Mesenchymal stem cell (in vitro differentiated cells and primary cell): ENCODE measurements at regions not wholly inside any gene's neighbourhood (a gene's known extent, or its start where the extent isn't known, plus 50 kb on each side); places are given as distances from the start of the nearest gene placed in this dataset.
A peak's percentile ranks its signal among the peaks of the same experiment; 100 is the strongest.

ENCODE experiments used
- DNase-seq: peaks from one replicate; pipeline ENCODE4 v3.0.0-alpha.2; 2013
- H2AFZ ChIP-seq: one replicate; pipeline ENCODE4 v1.6.1; 2013; ENCODE audit warnings: low read depth, mild to moderate bottlenecking, control low read depth, inconsistent platforms, low read length, moderate library complexity
- H2AK5ac ChIP-seq: 2 replicates; pipeline ENCODE4 v1.6.1; 2013; ENCODE audit warnings: low read length, moderate library complexity, mild to moderate bottlenecking, inconsistent platforms; ENCODE audit not compliant: severe bottlenecking
- H2BK120ac ChIP-seq: one replicate; pipeline ENCODE4 v1.6.1; 2013; ENCODE audit warnings: low read depth, mild to moderate bottlenecking, inconsistent platforms, low read length, moderate library complexity
- H2BK12ac ChIP-seq, 2 experiments: one replicate each; pipeline ENCODE4 v1.6.1; 2013; ENCODE audit warnings: inconsistent platforms in 2 of 2, low read length in 2 of 2, mild to moderate bottlenecking in 2 of 2, moderate library complexity in 2 of 2, control low read depth in 1 of 2
- H2BK15ac ChIP-seq: one replicate; pipeline ENCODE4 v1.6.1; 2013; ENCODE audit warnings: mild to moderate bottlenecking, low read depth, inconsistent platforms; ENCODE audit not compliant: poor library complexity, severe bottlenecking
- H2BK5ac ChIP-seq: 2 replicates; pipeline ENCODE4 v1.6.1; 2013; ENCODE audit warnings: low read depth, mild to moderate bottlenecking, low read length, control low read depth, inconsistent platforms; ENCODE audit not compliant: poor library complexity, severe bottlenecking
- H3K14ac ChIP-seq, 2 experiments: one replicate each; pipeline ENCODE4 v1.6.1; 2013; ENCODE audit warnings: inconsistent platforms in 2 of 2, low read length in 2 of 2, control low read depth in 1 of 2, mild to moderate bottlenecking in 1 of 2, moderate library complexity in 1 of 2
- H3K18ac ChIP-seq, 2 experiments: one replicate each; pipeline ENCODE4 v1.6.1; 2013; ENCODE audit warnings: inconsistent platforms in 2 of 2, low read length in 2 of 2, control low read depth in 1 of 2, low read depth in 1 of 2, mild to moderate bottlenecking in 1 of 2
- H3K23ac ChIP-seq, 2 experiments: one replicate each; pipeline ENCODE4 v1.6.1; 2013; ENCODE audit warnings: inconsistent platforms in 2 of 2, low read length in 2 of 2, mild to moderate bottlenecking in 2 of 2, moderate library complexity in 2 of 2, control low read depth in 1 of 2
- H3K27ac ChIP-seq: 2 replicates; pipeline ENCODE4 v1.5.1; 2013; ENCODE audit warnings: mild to moderate bottlenecking, moderate library complexity, low read length, control low read depth, inconsistent platforms; ENCODE audit not compliant: poor library complexity, severe bottlenecking
- H3K27me3 ChIP-seq, 2 experiments: 2 replicates each; pipeline versions ENCODE4 v1.6.1 to v1.7.0; 2013; ENCODE audit warnings: low read length in 2 of 2, mild to moderate bottlenecking in 2 of 2, moderate library complexity in 2 of 2, control low read depth in 1 of 2, inconsistent platforms in 1 of 2; ENCODE audit not compliant: control insufficient read depth in 1 of 2, insufficient read depth in 1 of 2
- H3K36me3 ChIP-seq, 2 experiments: 2 replicates each; pipeline versions ENCODE4 v1.6.1 to v1.7.0; 2013; ENCODE audit warnings: low read length in 2 of 2, control low read depth in 1 of 2, inconsistent platforms in 1 of 2, low read depth in 1 of 2, mild to moderate bottlenecking in 1 of 2; ENCODE audit not compliant: insufficient read depth in 2 of 2, control insufficient read depth in 1 of 2
- H3K4ac ChIP-seq, 2 experiments: one replicate each; pipeline ENCODE4 v1.6.1; 2013; ENCODE audit warnings: inconsistent platforms in 2 of 2, low read length in 2 of 2, mild to moderate bottlenecking in 2 of 2, moderate library complexity in 2 of 2, control low read depth in 1 of 2, low read depth in 1 of 2
- H3K4me1 ChIP-seq: 2 replicates; pipeline ENCODE4 v1.6.1; 2013; ENCODE audit warnings: low read depth, low read length, control low read depth; ENCODE audit not compliant: control insufficient read depth, insufficient read depth
- H3K4me2 ChIP-seq: 2 replicates; pipeline ENCODE4 v1.6.1; 2013; ENCODE audit warnings: low read length, mild to moderate bottlenecking, inconsistent platforms; ENCODE audit not compliant: poor library complexity, severe bottlenecking
- H3K4me3 ChIP-seq, 2 experiments: 2 replicates each; pipeline versions ENCODE4 v1.5.1 to v1.7.0; 2013; ENCODE audit warnings: low read length in 2 of 2, mild to moderate bottlenecking in 2 of 2, control low read depth in 1 of 2, low read depth in 1 of 2; ENCODE audit not compliant: insufficient read depth in 1 of 2
- H3K79me1 ChIP-seq: replicated peaks from 2 replicates; pipeline ENCODE4 v1.6.1; 2013; ENCODE audit warnings: mild to moderate bottlenecking, control low read depth, low read length, inconsistent platforms; ENCODE audit not compliant: poor library complexity, severe bottlenecking
- H3K9ac ChIP-seq: 2 replicates; pipeline ENCODE4 v1.7.0; 2013; ENCODE audit warnings: mild to moderate bottlenecking, low read length, moderate library complexity
- H3K9me3 ChIP-seq: 2 replicates; pipeline ENCODE4 v1.7.0; 2013; ENCODE audit warnings: mild to moderate bottlenecking, low read length; ENCODE audit not compliant: control insufficient read depth
- H4K8ac ChIP-seq: one replicate; pipeline ENCODE4 v1.6.1; 2013; ENCODE audit warnings: inconsistent platforms, mild to moderate bottlenecking, low read length, moderate library complexity
- H4K91ac ChIP-seq: one replicate; pipeline ENCODE4 v1.6.1; 2013; ENCODE audit warnings: mild to moderate bottlenecking, low read length, inconsistent platforms
- WGBS: methylation state at CpG from one replicate; pipeline ENCODE4 v1.1.7; 2013; ENCODE audit warnings: mixed read lengths; 5-methylcytosine and 5-hydroxymethylcytosine counted together

- WGBS = no CpG with 5 or more reads among the region's 3 CpGs
- Histone ChIP-seq H3K4me1 (peaks cover 2% of the 10 kb centered on the region), H3K27ac (no peak overlapping the region), H3K4ac (no peak overlapping the region), H3K36me3 (no peaks in the 10 kb centered on the region), H2AFZ (no peak overlapping the region), H4K91ac (no peak overlapping the region), H3K18ac (no peak overlapping the region), H3K4me3 (no peak overlapping the region), H3K4me2 (no peak overlapping the region), H3K14ac (no peak overlapping the region), H3K79me1 (no peaks in the 10 kb centered on the region), H2AK5ac (no peak overlapping the region), H2BK12ac (no peak overlapping the region), H3K9me3 (no peaks in the 10 kb centered on the region), H2BK120ac (no peak overlapping the region), H2BK15ac (no peak overlapping the region), H3K27me3 (peaks cover 0 to 7% of the 10 kb centered on the region in 2 experiments), H3K23ac (no peak overlapping the region), H4K8ac (no peak overlapping the region), H2BK5ac (no peak overlapping the region), H3K9ac (no peak overlapping the region)
- DNase-seq = no peak
These were observed 63.4 kb upstream of the EXOC1L start for GRCh38 chr4:55756208-55756607.

- Histone ChIP-seq H3K23ac (no peak overlapping the region), H3K4ac (no peak overlapping the region), H3K9me3 (no peaks in the 10 kb centered on the region), H3K14ac (no peak overlapping the region), H2BK12ac (peak overlapping the region in 1 of 2 experiments; percentile 27), H3K27ac (no peak overlapping the region), H2BK120ac (no peak overlapping the region), H3K9ac (peak overlapping the region; percentile 33), H2AFZ (no peak overlapping the region), H3K27me3 (no peaks in the 10 kb centered on the region), H3K4me1 (peaks cover 2% of the 10 kb centered on the region), H2AK5ac (no peak overlapping the region), H3K4me3 (no peak overlapping the region), H3K18ac (no peak overlapping the region), H2BK5ac (no peak overlapping the region), H2BK15ac (no peak overlapping the region), H4K8ac (no peak overlapping the region), H4K91ac (no peak overlapping the region), H3K4me2 (no peak overlapping the region), H3K36me3 (no peaks in the 10 kb centered on the region), H3K79me1 (no peaks in the 10 kb centered on the region)
- no peak for DNase-seq
These were observed 62.1 kb upstream of the EXOC1L start for GRCh38 chr4:55757356-55757952.

GRCh38 chr4:55758066-55758465, 61.5 kb upstream of the EXOC1L start:
- Histone ChIP-seq H2BK12ac (no peak overlapping the region), H3K4me2 (no peak overlapping the region), H2BK15ac (no peak overlapping the region), H2AFZ (no peak overlapping the region), H3K4ac (no peak overlapping the region), H2BK120ac (no peak overlapping the region), H3K23ac (no peak overlapping the region), H3K9ac (peak overlapping the region; percentile 33), H3K27ac (no peak overlapping the region), H3K9me3 (no peaks in the 10 kb centered on the region), H4K91ac (no peak overlapping the region), H3K18ac (no peak overlapping the region), H4K8ac (no peak overlapping the region), H3K4me1 (peaks cover 2% of the 10 kb centered on the region), H2AK5ac (no peak overlapping the region), H3K36me3 (no peaks in the 10 kb centered on the region), H3K79me1 (no peaks in the 10 kb centered on the region), H3K4me3 (no peak overlapping the region), H3K14ac (no peak overlapping the region), H2BK5ac (no peak overlapping the region), H3K27me3 (no peaks in the 10 kb centered on the region)
- peak; percentile 14 for DNase-seq
- WGBS = no CpG with 5 or more reads among the region's 2 CpGs

- peak; percentile 3 for DNase-seq
- H3K36me3 ChIP-seq = no peaks in the 10 kb centered on the region
- H3K27ac ChIP-seq = no peak overlapping the region
- no peak overlapping the region for H3K4me3 ChIP-seq
- H3K4me2 ChIP-seq = no peak overlapping the region
- no peak overlapping the region for H2BK5ac ChIP-seq
- no peak overlapping the region for H3K4ac ChIP-seq
- no peaks in the 10 kb centered on the region for H3K79me1 ChIP-seq
- H3K18ac ChIP-seq = no peak overlapping the region
- H3K23ac ChIP-seq = no peak overlapping the region
- H4K8ac ChIP-seq = peak overlapping the region; percentile 60
- no peak overlapping the region for H2BK15ac ChIP-seq
- H2BK12ac ChIP-seq = no peak overlapping the region
- no peak overlapping the region for H3K14ac ChIP-seq
- no peak overlapping the region for H2BK120ac ChIP-seq
- no peak overlapping the region for H3K9ac ChIP-seq
- H2AK5ac ChIP-seq = no peak overlapping the region
- peaks cover 2% of the 10 kb centered on the region for H3K4me1 ChIP-seq
- no peaks in the 10 kb centered on the region for H3K27me3 ChIP-seq
- no peak overlapping the region for H4K91ac ChIP-seq
- WGBS = 92% methylated on average over 4 of the region's 4 CpGs
- no peak overlapping the region for H2AFZ ChIP-seq
- H3K9me3 ChIP-seq = no peaks in the 10 kb centered on the region
These were observed 61.0 kb upstream of the EXOC1L start for GRCh38 chr4:55758570-55758969.
